H9 (cell line): ENCODE measurements at regions not wholly inside any gene's neighbourhood (a gene's known extent, or its start where the extent isn't known, plus 50 kb on each side); places are given as distances from the start of the nearest gene placed in this dataset.

Source experiments
- DNase-seq: peaks from one replicate; pipeline ENCODE4 v3.0.0-alpha.2; 2017
- H2AFZ ChIP-seq: one replicate; pipeline ENCODE4 v1.6.1; 2013; ENCODE audit warnings: mild to moderate bottlenecking, low read length, control low read depth, moderate library complexity
- H2AK5ac ChIP-seq: 2 replicates; pipeline ENCODE4 v1.6.1; 2013; ENCODE audit warnings: low read length, control low read depth, mixed read lengths; ENCODE audit not compliant: insufficient read length
- H2BK120ac ChIP-seq: one replicate; pipeline ENCODE4 v1.6.1; 2013; ENCODE audit warnings: low read depth, mild to moderate bottlenecking, low read length, control low read depth, inconsistent platforms; ENCODE audit not compliant: poor library complexity, severe bottlenecking
- H2BK12ac ChIP-seq: 2 replicates; pipeline ENCODE4 v1.6.1; 2013; ENCODE audit warnings: low read length, control low read depth, mixed read lengths, low read depth; ENCODE audit not compliant: insufficient read length
- H2BK15ac ChIP-seq: 2 replicates; pipeline ENCODE4 v1.6.1; 2013; ENCODE audit warnings: low read depth, low read length, control low read depth
- H2BK20ac ChIP-seq: one replicate; pipeline ENCODE4 v1.6.1; 2013; ENCODE audit warnings: low read depth, mild to moderate bottlenecking, low read length, control low read depth, inconsistent platforms; ENCODE audit not compliant: poor library complexity, severe bottlenecking
- H2BK5ac ChIP-seq: 2 replicates; pipeline ENCODE4 v1.6.1; 2013; ENCODE audit warnings: low read length, control low read depth, mixed read lengths; ENCODE audit not compliant: insufficient read length
- H3K14ac ChIP-seq: 2 replicates; pipeline ENCODE4 v1.6.1; 2013; ENCODE audit warnings: low read length, control low read depth; ENCODE audit not compliant: insufficient read depth
- H3K18ac ChIP-seq: 2 replicates; pipeline ENCODE4 v1.6.1; 2013; ENCODE audit warnings: low read depth, mild to moderate bottlenecking, mixed read lengths, low read length, control low read depth; ENCODE audit not compliant: insufficient read length
- H3K23ac ChIP-seq: 2 replicates; pipeline ENCODE4 v1.6.1; 2013; ENCODE audit warnings: low read length, control low read depth, mixed read lengths, low read depth; ENCODE audit not compliant: insufficient read length
- H3K23me2 ChIP-seq: 2 replicates; pipeline ENCODE4 v1.6.1; 2013; ENCODE audit warnings: low read depth, mild to moderate bottlenecking, mixed read lengths, low read length, control low read depth; ENCODE audit not compliant: insufficient read length, poor library complexity, severe bottlenecking
- H3K27ac ChIP-seq: 2 replicates; pipeline ENCODE4 v1.5.1; 2013; ENCODE audit warnings: low read length, control low read depth, mixed read lengths, low read depth; ENCODE audit not compliant: insufficient read length
- H3K27me3 ChIP-seq: 2 replicates; pipeline ENCODE4 v1.6.1; 2013; ENCODE audit warnings: low read length, control low read depth, inconsistent platforms; ENCODE audit not compliant: insufficient read depth
- H3K4ac ChIP-seq: 2 replicates; pipeline ENCODE4 v1.6.1; 2013; ENCODE audit warnings: low read depth, mild to moderate bottlenecking, control low read depth, inconsistent platforms, low read length, moderate library complexity
- H3K4me1 ChIP-seq: 2 replicates; pipeline ENCODE4 v1.6.1; 2013; ENCODE audit warnings: low read length, control low read depth, inconsistent platforms; ENCODE audit not compliant: insufficient read depth
- H3K4me2 ChIP-seq: 2 replicates; pipeline ENCODE4 v1.6.1; 2013; ENCODE audit warnings: low read length, control low read depth, mixed read lengths; ENCODE audit not compliant: insufficient read length, insufficient read depth
- H3K56ac ChIP-seq: 2 replicates; pipeline ENCODE4 v1.6.1; 2013; ENCODE audit warnings: low read depth, mild to moderate bottlenecking, mixed read lengths, low read length, control low read depth; ENCODE audit not compliant: insufficient read length
- H3K79me1 ChIP-seq: 2 replicates; pipeline ENCODE4 v1.6.1; 2013; ENCODE audit warnings: low read depth, mild to moderate bottlenecking, moderate library complexity, low read length, control low read depth, inconsistent platforms; ENCODE audit not compliant: insufficient read depth, poor library complexity, severe bottlenecking
- H3K79me2 ChIP-seq: 2 replicates; pipeline ENCODE4 v1.6.1; 2013; ENCODE audit warnings: low read length, control low read depth, inconsistent platforms; ENCODE audit not compliant: insufficient read depth
- H3K9ac ChIP-seq: 2 replicates; pipeline ENCODE4 v1.6.1; 2013; ENCODE audit warnings: low read length, control low read depth, mixed read lengths; ENCODE audit not compliant: insufficient read length; ENCODE audit errors: extremely low read depth
- H3K9me3 ChIP-seq: one replicate; pipeline ENCODE4 v1.6.1; 2013; ENCODE audit warnings: low read depth, low read length, inconsistent platforms; ENCODE audit not compliant: control insufficient read depth
- H3T11ph ChIP-seq: one replicate; pipeline ENCODE4 v1.6.1; 2013; ENCODE audit warnings: mild to moderate bottlenecking, low read length, control low read depth, inconsistent platforms
- H4K20me1 ChIP-seq: one replicate; pipeline ENCODE4 v1.6.1; 2013; ENCODE audit not compliant: control insufficient read depth, insufficient read length, insufficient read depth
- H4K5ac ChIP-seq: 2 replicates; pipeline ENCODE4 v1.6.1; 2013; ENCODE audit warnings: low read depth, mild to moderate bottlenecking, mixed read lengths, low read length, control low read depth; ENCODE audit not compliant: insufficient read length
- H4K8ac ChIP-seq: replicated peaks from 2 replicates; pipeline ENCODE4 v1.6.1; 2013; ENCODE audit warnings: low read length, control low read depth, mixed read lengths, low read depth; ENCODE audit not compliant: insufficient read length
- H4K91ac ChIP-seq: 2 replicates; pipeline ENCODE4 v1.6.1; 2013; ENCODE audit warnings: low read depth, mild to moderate bottlenecking, moderate library complexity, mixed read lengths, low read length, control low read depth; ENCODE audit not compliant: insufficient read length
- H3K27ac Mint-ChIP-seq, 3 experiments: 2 replicates in 2 of 3; 3 replicates in 1 of 3; pipeline ENCODE4 v1.8.0; 2020 to 2021; ENCODE audit warnings: mixed read lengths in 3 of 3, mild to moderate bottlenecking in 1 of 3, moderate library complexity in 1 of 3
- H3K27me3 Mint-ChIP-seq: 2 replicates; pipeline ENCODE4 v1.8.0; 2021; ENCODE audit warnings: low read depth, mild to moderate bottlenecking, moderate library complexity, mixed read lengths
- H3K36me3 Mint-ChIP-seq, 3 experiments: 2 replicates in 2 of 3; 3 replicates in 1 of 3; pipeline ENCODE4 v1.8.0; 2020 to 2021; ENCODE audit warnings: low read depth in 3 of 3, mixed read lengths in 3 of 3; ENCODE audit not compliant: insufficient read depth in 1 of 3
- H3K4me1 Mint-ChIP-seq, 2 experiments: 2 replicates each; pipeline ENCODE4 v1.8.0; 2020; ENCODE audit warnings: mixed read lengths in 2 of 2
- H3K4me3 Mint-ChIP-seq, 2 experiments: 2 replicates in 1 of 2; 3 replicates in 1 of 2; pipeline ENCODE4 v1.8.0; 2020 to 2021; ENCODE audit warnings: mild to moderate bottlenecking in 2 of 2, mixed read lengths in 2 of 2, moderate library complexity in 1 of 2
- H3K9me3 Mint-ChIP-seq, 2 experiments: 2 replicates in 1 of 2; 3 replicates in 1 of 2; pipeline ENCODE4 v1.8.0; 2020; ENCODE audit warnings: mild to moderate bottlenecking in 2 of 2, mixed read lengths in 2 of 2, moderate library complexity in 1 of 2
- WGBS: extraction: QIAGEN DNeasy Blood & Tissue Kit; methylation state at CpG from one replicate; pipeline ENCODE4 v1.1.7; 2013; ENCODE audit warnings: missing lambda C conversion rate, low lambda C conversion rate, mixed read lengths; ENCODE audit not compliant: insufficient read length; ENCODE audit errors: extremely low coverage; 5-methylcytosine and 5-hydroxymethylcytosine counted together
- TF ChIP-seq, protein P1 (sequence below): fragments of 200-600 bp; sonication (generic); conservative IDR thresholded peaks from 3 replicates; pipeline ENCODE4 v1.8.0; 2021; ENCODE audit warnings: antibody characterized with exemption, mild to moderate bottlenecking

GRCh38 chr3:26984416-26985390, 362.1 kb downstream of the LRRC3B start:
- no peak for DNase-seq
- Histone ChIP-seq H3K27ac (no peak overlapping the region), H3K4ac (no peak overlapping the region), H3K79me1 (no peaks in the 10 kb centered on the region), H3K18ac (no peak overlapping the region), H2BK15ac (no peak overlapping the region), H2BK20ac (no peak overlapping the region), H2BK12ac (no peak overlapping the region), H4K91ac (no peak overlapping the region), H3K79me2 (no peaks in the 10 kb centered on the region), H3K4me1 (no peaks in the 10 kb centered on the region; the same call in 1 of the 2 replicates), H4K8ac (no peak overlapping the region), H3K23ac (no peak overlapping the region), H3K27me3 (no peaks in the 10 kb centered on the region), H3K56ac (no peak overlapping the region), H3K9ac (no peak overlapping the region), H4K20me1 (no peaks in the 10 kb centered on the region), H2BK120ac (no peak overlapping the region), H2AFZ (no peak overlapping the region), H2BK5ac (no peak overlapping the region), H3K23me2 (no peaks in the 10 kb centered on the region), H2AK5ac (no peak overlapping the region), H3T11ph (no peak overlapping the region), H3K9me3 (no peaks in the 10 kb centered on the region), H4K5ac (no peak overlapping the region), H3K4me2 (no peak overlapping the region), H3K14ac (no peak overlapping the region)
- no CpG with 5 or more reads among the region's 4 CpGs for WGBS
- Mint-ChIP-seq H3K27me3 (no peaks in the 10 kb centered on the region), H3K9me3 (no peaks in the 10 kb centered on the region), H3K4me3 (no peak overlapping the region), H3K4me1 (peaks cover 4 to 5% of the 10 kb centered on the region in 2 experiments; a peak in 3 of 4 replicates), H3K27ac (no peak overlapping the region), H3K36me3 (no peaks in the 10 kb centered on the region; a peak in 2 of 7 replicates)
- TF ChIP-seq, protein P1, sequence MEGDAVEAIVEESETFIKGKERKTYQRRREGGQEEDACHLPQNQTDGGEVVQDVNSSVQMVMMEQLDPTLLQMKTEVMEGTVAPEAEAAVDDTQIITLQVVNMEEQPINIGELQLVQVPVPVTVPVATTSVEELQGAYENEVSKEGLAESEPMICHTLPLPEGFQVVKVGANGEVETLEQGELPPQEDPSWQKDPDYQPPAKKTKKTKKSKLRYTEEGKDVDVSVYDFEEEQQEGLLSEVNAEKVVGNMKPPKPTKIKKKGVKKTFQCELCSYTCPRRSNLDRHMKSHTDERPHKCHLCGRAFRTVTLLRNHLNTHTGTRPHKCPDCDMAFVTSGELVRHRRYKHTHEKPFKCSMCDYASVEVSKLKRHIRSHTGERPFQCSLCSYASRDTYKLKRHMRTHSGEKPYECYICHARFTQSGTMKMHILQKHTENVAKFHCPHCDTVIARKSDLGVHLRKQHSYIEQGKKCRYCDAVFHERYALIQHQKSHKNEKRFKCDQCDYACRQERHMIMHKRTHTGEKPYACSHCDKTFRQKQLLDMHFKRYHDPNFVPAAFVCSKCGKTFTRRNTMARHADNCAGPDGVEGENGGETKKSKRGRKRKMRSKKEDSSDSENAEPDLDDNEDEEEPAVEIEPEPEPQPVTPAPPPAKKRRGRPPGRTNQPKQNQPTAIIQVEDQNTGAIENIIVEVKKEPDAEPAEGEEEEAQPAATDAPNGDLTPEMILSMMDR = no peak
